ENCODE measurements at regions not wholly inside any gene's neighbourhood (a gene's known extent, or its start where the extent isn't known, plus 50 kb on each side); places are given as distances from the start of the nearest gene placed in this dataset.

DNA sequence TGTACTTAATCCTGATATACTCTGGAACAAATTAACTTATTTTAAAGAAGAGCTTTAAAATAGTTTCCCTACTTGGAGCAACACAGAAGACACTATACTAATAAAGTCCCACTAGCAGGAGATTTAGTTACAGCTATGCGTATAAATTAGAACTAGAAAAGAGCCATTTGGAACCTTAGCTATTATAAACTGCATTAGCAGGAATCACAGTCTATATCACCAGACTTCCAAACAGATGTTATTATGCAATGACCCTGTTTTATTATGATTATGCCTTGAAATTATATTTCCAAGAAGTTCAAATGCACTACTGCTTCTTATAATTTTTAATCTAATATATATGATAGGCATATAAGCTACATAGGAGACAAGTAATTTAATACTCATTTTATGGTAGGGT is 95.5 kb upstream of the WDR44 start:
- Histone ChIP-seq H3K4me1 (no peaks in the 10 kb centered on the region), H3K36me3 (no peaks in the 10 kb centered on the region), H3K9me3 (no peaks in the 10 kb centered on the region), H3K27me3 (no peaks in the 10 kb centered on the region), H3K27ac (no peak overlapping the region), H3K4me3 (no peak overlapping the region)
- no peak for DNase-seq
- TF ChIP-seq, protein P1, sequence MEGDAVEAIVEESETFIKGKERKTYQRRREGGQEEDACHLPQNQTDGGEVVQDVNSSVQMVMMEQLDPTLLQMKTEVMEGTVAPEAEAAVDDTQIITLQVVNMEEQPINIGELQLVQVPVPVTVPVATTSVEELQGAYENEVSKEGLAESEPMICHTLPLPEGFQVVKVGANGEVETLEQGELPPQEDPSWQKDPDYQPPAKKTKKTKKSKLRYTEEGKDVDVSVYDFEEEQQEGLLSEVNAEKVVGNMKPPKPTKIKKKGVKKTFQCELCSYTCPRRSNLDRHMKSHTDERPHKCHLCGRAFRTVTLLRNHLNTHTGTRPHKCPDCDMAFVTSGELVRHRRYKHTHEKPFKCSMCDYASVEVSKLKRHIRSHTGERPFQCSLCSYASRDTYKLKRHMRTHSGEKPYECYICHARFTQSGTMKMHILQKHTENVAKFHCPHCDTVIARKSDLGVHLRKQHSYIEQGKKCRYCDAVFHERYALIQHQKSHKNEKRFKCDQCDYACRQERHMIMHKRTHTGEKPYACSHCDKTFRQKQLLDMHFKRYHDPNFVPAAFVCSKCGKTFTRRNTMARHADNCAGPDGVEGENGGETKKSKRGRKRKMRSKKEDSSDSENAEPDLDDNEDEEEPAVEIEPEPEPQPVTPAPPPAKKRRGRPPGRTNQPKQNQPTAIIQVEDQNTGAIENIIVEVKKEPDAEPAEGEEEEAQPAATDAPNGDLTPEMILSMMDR (IDR thresholded peaks at IDR 0.05) = no peak
- no peak for ATAC-seq
- intact Hi-C loops (cut with DNase I) = no loop called here

DNA sequence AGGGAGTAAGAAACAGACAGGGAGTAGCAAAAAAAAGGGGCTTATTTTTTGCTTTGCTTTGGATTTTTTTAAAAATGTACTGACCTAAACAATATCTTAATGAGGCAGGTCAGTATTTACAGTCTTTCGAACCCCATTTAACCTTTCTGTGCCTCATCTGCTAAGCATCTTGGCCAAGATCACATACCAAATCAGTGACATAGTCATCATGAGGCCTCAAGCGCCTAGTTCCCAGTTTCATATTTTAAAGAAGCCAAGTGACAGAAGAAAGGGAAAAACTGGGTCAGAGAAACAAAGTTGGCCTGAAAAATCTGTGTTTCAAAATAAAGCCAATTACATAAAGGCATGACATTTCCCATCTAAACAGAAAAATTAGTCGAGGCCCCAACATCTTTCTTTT is 94.6 kb upstream of the WDR44 start:
- no peak overlapping the region for H3K27ac ChIP-seq
- H3K9me3 ChIP-seq = no peaks in the 10 kb centered on the region
- H3K27me3 ChIP-seq = no peaks in the 10 kb centered on the region
- TF ChIP-seq, protein P1 (IDR thresholded peaks at IDR 0.05) = no peak
- H3K36me3 ChIP-seq = no peaks in the 10 kb centered on the region
- H3K4me1 ChIP-seq = no peaks in the 10 kb centered on the region
- no peak overlapping the region for H3K4me3 ChIP-seq
- ATAC-seq (no peak), DNase-seq (no peak)
- intact Hi-C loops (cut with DNase I) = no loop called here

DNA sequence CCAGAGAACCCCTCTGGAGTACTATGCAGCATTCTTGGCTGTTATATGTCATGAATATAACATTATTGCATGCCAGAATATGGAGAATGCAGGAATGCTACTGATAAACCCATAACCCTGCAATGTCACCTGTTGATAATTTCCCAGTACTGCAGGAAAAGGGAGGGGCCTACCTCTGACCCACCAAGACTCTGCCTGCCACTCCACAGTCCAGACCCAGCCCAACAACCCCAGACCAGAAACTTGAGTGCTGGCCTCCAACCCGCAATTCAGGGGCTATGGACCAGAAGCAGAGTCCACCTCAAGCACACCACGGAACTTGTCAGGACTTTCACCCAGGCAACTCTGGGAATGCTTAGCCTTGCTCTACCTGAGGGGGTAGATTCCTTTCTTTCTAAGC is 92.9 kb upstream of the WDR44 start:
- H3K27me3 ChIP-seq = no peaks in the 10 kb centered on the region
- no peak for DNase-seq
- H3K4me3 ChIP-seq = no peak overlapping the region
- no peaks in the 10 kb centered on the region for H3K36me3 ChIP-seq
- no peak overlapping the region for H3K27ac ChIP-seq
- intact Hi-C loops (cut with DNase I) = no loop called here
- no peaks in the 10 kb centered on the region for H3K9me3 ChIP-seq
- H3K4me1 ChIP-seq = no peaks in the 10 kb centered on the region
- TF ChIP-seq, protein P1 (IDR thresholded peaks at IDR 0.05) = no peak
- ATAC-seq = no peak

DNA sequence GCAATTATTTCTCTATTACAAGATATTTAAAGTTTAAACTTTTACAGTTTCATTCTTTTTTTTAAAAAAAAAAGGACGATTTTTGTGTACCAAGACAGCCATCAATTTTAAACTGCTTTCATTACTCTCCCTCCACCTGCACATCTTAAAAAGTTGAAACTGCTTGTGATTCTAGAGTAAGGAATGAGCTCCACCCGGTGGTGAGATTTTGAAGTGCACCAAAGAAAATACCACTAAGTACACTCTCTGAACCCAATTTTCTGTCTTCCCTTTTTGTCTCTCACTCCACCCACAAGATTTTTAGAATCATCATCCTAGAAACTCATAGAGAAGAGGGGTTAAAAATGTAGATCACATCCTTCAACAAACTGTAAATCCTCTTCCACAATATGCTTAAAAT is 91.3 kb upstream of the WDR44 start:
- TF ChIP-seq, protein P1 (IDR thresholded peaks at IDR 0.05) = peak; percentile 53
- ATAC-seq (peak; percentile 45), DNase-seq (no peak)
- Histone ChIP-seq H3K36me3 (no peaks in the 10 kb centered on the region), H3K27ac (no peak overlapping the region), H3K4me1 (no peaks in the 10 kb centered on the region), H3K4me3 (no peak overlapping the region), H3K27me3 (no peaks in the 10 kb centered on the region), H3K9me3 (no peaks in the 10 kb centered on the region)
- intact Hi-C loops (cut with DNase I) = no loop called here

DNA sequence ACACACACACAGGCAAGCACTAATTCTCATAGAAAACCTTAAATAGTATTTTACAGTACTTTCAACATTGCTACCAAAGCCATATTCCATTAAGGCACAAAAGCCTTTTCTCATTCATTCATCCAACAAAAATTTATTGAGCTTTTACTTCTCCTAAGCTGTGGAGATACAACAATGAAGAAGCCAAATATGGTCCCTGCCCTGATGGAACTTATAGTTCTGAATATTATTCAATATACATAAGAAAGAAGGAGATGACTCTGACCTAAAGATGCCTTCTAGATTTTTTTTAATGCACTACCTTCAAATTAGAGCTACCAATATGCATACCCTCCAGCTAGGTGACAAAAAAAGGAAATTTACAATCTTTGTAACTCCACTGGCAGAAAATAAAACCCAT is 90.0 kb upstream of the WDR44 start:
- H3K4me1 ChIP-seq = no peaks in the 10 kb centered on the region
- no peak overlapping the region for H3K27ac ChIP-seq
- intact Hi-C loops (cut with DNase I) = no loop called here
- H3K9me3 ChIP-seq = no peaks in the 10 kb centered on the region
- TF ChIP-seq, protein P1 (IDR thresholded peaks at IDR 0.05) = no peak
- H3K4me3 ChIP-seq = no peak overlapping the region
- no peaks in the 10 kb centered on the region for H3K36me3 ChIP-seq
- DNase-seq = no peak
- H3K27me3 ChIP-seq = no peaks in the 10 kb centered on the region
- no peak for ATAC-seq

DNA sequence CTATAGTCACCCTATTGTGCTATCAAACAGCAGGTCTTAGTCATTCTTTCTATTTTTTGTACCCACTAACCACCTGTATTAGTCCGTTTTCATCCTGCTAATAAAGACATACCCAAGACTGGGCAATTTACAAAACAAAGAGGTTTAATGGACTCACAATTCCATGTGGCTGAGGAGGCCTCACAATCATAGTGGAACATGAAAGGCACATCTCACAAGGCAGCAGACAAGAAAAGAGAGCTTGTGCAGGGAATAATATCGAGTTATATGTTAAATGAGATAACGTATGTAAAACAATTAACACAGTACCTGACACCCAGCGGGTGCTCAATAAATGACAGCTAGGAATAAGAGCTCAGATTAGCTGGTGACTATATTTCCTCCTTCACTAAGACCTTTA is 88.1 kb upstream of the WDR44 start:
- Histone ChIP-seq H3K27ac (no peak overlapping the region), H3K4me3 (no peak overlapping the region), H3K9me3 (no peaks in the 10 kb centered on the region), H3K27me3 (no peaks in the 10 kb centered on the region), H3K4me1 (no peaks in the 10 kb centered on the region), H3K36me3 (no peaks in the 10 kb centered on the region)
- DNase-seq (no peak), ATAC-seq (no peak)
- intact Hi-C loops (cut with DNase I) = no loop called here
- TF ChIP-seq, protein P1 (IDR thresholded peaks at IDR 0.05) = no peak

Measured in upper lobe of right lung (tissue), 1 donor.